Left cardiac atrium (tissue), 4 donors: ENCODE measurements at regions not wholly inside any gene's neighbourhood (a gene's known extent, or its start where the extent isn't known, plus 50 kb on each side); places are given as distances from the start of the nearest gene placed in this dataset.
"Not testable (repeated sequence)": the region's sequence is repeated elsewhere in the genome, so short reads cannot be mapped to it uniquely, and the experiment has no call there.

ENCODE experiments used
- ATAC-seq, 2 donors: fragments of 200-7000 bp; cut with Tn5 transposase; one replicate each; pipeline ENCODE4 v1.9.1; 2020; ENCODE audit warnings: mild to moderate bottlenecking in 2 of 2, moderate library complexity in 2 of 2
- DNase-seq: peaks from one replicate; pipeline ENCODE4 v3.0.0-alpha.2; 2020
- intact Hi-C, 2 donors: fragments of 100-400 bp; cut with DNase I; formaldehyde crosslinking; loops; one replicate each; pipeline versions ENCODE4 v1.14.1 to v1.15.1; 2022 to 2023
- donor health status: DM: no; HTN: yes; CAD: no.
- donor health status: DM: no; HTN: yes; CAD: no; lungs with severe emphysema.
- donor health status: DM: yes; HTN: yes; CAD: no.
- donor health status: Dilated cardiomyopathy.

DNA sequence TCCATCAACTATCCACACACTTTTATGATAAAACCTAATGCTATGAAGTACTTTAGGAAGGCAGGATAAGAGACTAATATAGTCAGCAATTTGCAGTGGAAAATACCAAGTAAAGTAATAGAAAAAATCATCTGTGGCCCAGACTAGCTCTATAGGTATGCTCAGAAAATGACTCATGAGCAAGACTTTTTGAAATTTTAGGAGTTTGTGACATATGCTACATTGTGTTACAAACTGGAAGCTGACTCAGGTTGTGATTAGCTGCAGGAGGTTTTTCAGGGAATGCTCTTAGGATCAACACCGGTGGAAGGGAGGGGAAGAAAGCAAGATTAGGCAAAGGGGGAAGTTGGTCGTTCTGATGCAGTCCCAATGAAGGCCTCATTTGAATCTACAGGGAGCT, 56.1 kb downstream of the FEZF1 start:
- ATAC-seq: no peak
- intact Hi-C loops: no loop called here
- no peak for DNase-seq

DNA sequence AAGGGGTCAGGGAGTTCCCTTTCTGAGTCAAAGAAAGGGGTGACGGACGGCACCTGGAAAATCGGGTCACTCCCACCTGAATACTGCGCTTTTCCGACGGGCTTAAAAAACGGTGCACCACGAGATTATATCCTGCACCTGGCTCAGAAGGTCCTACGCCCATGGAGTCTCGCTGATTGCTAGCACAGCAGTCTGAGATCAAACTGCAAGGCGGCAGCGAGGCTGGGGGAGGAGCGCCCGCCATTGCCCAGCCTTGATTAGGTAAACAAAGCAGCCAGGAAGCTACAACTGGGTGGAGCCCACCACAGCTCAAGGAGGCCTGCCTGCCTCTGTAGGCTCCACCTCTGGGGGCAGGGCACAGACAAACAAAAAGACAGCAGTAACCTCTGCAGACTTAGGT, 65.8 kb downstream of the FEZF1 start:
- intact Hi-C loops, DNase-seq, ATAC-seq: not testable (repeated sequence)

GRCh38 chr7:122238297-122238696, 66.3 kb downstream of the FEZF1 start:
- intact Hi-C loops, DNase-seq, ATAC-seq: not testable (repeated sequence)

DNA sequence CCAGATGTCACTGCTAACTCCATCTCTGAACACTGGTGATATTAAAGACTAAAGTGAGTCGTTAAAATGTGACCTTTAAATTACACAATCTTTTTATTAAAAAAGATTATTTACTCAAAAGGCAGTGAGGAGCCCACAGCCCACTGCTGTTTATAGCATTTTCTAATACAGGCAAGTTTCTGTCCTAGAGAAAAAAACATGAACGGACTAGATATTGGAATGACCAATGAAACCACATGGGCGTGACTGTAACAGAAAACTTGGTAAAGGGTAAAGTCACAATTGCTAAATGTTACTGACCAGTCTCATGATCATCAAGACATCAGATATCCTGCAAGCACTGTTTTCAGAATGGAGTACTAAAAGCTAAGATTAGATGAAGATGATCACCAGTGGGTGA, 78.7 kb downstream of the FEZF1 start:
- no peak for ATAC-seq
- intact Hi-C loops: loop anchor here in 1 of 2 donors (5.0 kb wide), 1 partner anchor 301 kb away; no protein-coding TSS in a partner anchor

GRCh38 chr7:122219253-122219865, 75.3 kb upstream of the AASS start:
- intact Hi-C loops: loop anchor here in 1 of 2 donors (2.0 kb wide), 1 partner anchor 309 kb away; no protein-coding TSS in a partner anchor
- DNase-seq (no peak), ATAC-seq (no peak)

More for the DNA sequence above, 78.7 kb downstream of the FEZF1 start:
- no peak for DNase-seq

DNA sequence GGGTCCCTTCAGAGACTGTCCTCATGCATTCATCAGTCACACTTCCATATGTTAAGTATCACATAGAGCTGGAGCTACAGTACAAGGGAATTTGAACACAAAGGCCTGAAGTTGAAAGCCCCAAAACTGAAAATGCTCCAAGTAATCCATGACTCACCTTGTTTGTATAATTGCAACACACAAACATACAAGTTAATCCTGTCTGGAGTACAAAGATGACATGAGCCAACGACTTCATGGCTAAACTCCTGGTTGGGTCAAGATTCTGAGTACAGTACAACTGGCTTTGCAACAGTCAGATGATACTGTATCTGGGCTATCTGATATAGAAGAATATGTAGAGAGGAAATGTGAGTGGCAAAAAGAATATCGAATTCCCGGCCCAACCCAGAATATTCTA, 73.1 kb upstream of the AASS start:
- intact Hi-C loops: no loop called here
- ATAC-seq (no peak), DNase-seq (no peak)

GRCh38 chr7:122212754-122213153, 68.7 kb upstream of the AASS start:
- ATAC-seq (no peak), DNase-seq (no peak)
- intact Hi-C loops: no loop called here

GRCh38 chr7:122211362-122211761, 67.3 kb upstream of the AASS start:
- intact Hi-C loops: no loop called here
- no peak for DNase-seq
- no peak for ATAC-seq

DNA sequence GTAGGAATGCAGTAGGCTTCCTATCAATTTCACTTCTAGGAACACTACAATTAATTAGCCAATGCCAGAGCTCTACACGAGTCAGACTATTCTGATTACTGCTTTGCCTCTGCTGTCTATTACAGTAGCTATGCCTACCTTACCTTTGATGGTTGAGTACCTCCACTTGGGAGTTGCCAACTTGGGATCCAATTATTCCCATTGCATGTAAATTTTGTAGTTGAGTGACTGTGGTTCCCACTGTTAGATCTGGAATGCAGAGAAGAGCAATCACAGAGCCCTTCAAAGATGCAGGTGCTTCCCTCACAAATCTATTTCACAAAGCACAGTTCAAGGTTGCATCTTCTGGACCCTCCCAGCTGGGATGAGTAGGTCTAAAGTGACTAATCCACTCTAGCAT, 62.9 kb upstream of the AASS start:
- DNase-seq (no peak), ATAC-seq (no peak)
- intact Hi-C loops: no loop called here

DNA sequence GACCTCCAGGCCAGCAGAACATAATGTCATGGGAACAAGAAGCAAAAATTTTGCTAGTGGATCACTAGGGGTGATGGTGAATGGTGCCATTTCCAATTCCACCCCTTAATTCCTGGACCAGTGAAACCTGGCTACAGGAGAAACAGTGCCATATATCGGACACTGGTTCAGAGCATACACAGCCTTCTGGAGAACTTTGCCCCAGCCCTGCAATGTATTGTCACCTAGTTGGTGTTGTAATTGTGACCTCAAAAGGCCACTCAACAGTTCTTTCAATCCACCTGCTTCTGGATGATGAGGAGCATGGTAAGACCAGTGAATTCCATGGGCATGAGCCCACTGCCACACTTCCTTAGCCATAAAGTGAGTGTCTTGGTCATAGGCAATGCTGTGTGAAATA, 59.8 kb upstream of the AASS start:
- ATAC-seq: no peak
- intact Hi-C loops: no loop called here
- no peak for DNase-seq

DNA sequence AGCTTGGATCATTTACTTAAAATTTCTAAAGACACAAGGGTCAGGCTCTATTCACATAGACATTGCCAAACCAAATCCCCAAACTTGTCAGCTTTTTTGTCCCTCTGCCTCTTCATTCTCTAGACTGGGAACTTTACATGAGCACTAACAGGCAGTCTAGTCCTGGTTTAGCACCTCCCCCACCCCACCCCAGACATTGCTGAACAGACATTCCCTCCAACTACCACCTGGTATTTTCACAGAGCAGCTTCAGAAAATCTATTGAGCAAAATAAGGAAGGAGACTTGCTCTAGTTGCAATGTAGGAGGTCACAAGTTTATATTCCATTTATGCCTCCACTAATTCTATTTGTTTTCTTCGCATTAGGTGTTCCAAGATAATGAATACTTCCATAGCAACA, 56.8 kb upstream of the AASS start:
- DNase-seq (no peak), ATAC-seq (no peak)
- intact Hi-C loops: no loop called here

- ATAC-seq: peak in 1 of 2 donors; percentile 54
- intact Hi-C loops: no loop called here
- DNase-seq: no peak
Measured at GRCh38 chr7:122199171-122199570, 55.1 kb upstream of the AASS start.

DNA sequence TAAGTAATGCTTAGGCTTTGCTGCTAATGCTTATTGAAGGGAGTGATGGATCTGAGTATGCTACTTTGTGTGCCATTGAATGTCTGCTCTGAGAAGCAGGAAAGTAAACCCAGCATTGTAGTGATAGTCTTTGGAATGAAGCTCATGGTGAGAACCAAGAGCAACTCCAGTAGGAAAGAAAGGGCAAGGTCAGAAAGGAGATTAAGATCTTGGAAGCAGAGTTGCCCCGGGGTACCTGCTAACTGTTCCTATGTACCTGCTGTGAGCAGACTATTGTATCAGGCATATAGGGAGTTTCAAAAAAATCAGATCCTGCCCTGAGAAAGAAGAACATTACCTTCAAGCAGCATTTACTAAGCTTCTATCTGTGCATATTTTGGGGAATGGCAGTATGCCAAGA, 54.5 kb upstream of the AASS start:
- DNase-seq (no peak), ATAC-seq (no peak)
- intact Hi-C loops: no loop called here
